HG03571 (cell line): ENCODE measurements at regions not wholly inside any gene's neighbourhood (a gene's known extent, or its start where the extent isn't known, plus 50 kb on each side); places are given as distances from the start of the nearest gene placed in this dataset.
"Not testable (repeated sequence)": the region's sequence is repeated elsewhere in the genome, so short reads cannot be mapped to it uniquely, and the experiment has no call there.

Experiments used
- ATAC-seq: cut with Tn5 transposase; IDR thresholded peaks from one replicate; pipeline ENCODE4 v1.9.1; 2021; ENCODE audit not compliant: unreplicated experiment

DNA sequence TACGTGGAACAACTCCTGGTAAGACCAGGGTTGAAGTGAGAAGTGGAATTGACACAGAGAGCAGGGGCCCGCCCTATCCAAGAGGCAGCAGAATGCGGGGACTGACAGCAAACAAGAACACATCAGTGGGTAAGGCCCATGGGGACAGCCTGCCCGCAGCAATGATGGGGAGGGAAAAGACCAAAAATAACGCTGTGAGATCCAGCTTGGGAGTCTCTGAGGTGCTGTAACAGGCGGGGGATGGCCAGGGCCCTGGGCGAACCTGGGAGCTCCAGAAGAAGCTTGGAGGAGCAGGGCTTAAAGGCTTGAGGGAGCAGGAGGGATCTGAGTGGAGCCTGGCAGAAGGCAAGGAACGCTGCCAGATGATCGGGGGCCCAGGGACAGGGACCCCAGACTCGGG lies 173.4 kb downstream of the TMEM200C start:
- no peak for ATAC-seq

DNA sequence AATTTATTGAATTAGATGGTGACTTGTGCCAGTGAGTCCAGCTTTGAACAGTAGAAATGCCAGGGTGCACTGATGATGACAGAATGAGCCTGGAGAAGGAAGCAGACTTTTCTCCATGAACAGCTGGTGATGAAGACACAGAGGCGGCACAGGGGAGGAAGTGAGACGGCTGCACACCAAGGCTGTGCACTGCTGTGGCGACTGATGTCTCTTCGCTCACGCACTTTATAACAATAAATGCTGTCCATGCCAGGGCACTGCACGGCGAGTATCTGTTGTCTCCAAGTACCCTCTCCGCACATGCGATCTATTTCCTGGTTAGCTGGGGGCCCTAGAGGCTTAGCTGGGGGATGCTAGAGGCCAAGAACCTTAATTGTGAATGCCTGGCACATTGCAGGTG lies 175.2 kb downstream of the TMEM200C start:
- ATAC-seq, result no peak

DNA sequence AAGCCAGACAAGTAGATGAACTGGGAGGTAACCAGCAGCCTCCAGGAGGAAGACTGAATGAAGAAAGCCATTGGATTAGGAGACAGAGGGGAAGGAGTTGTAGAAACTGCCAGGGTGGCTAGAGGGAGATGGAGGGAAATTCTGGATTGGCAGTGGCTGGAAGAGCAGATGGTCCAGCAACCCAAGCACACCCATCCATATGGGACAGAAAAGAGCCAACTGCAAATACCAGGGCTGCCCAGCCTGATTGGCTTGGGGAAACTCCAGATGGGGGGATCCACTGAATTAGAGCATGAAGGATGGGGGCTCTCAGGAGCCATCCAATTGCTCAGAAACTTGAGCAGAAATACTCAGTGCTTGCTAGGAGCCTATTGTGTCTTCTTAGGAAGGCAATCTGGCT lies 173.5 kb upstream of the EPB41L3 start:
- ATAC-seq, result no peak

DNA sequence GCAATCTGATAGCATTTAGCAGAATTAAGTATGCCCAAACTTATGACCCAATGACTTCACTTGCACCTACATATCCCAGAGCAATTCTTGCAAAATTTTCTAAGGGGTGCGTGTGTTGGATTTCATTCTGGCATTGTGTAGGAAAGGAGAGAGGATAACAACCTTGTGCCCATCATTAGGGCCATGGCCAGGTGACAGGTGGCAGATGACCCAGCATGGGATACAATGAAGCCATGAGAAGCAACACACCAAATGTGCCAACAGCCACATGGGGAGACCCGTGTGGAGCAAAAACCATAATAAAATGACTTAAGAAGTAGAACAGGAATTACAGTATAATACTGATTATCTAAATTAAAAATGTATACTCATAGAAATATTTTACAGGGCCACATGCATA lies 166.9 kb upstream of the EPB41L3 start:
- no peak for ATAC-seq

DNA sequence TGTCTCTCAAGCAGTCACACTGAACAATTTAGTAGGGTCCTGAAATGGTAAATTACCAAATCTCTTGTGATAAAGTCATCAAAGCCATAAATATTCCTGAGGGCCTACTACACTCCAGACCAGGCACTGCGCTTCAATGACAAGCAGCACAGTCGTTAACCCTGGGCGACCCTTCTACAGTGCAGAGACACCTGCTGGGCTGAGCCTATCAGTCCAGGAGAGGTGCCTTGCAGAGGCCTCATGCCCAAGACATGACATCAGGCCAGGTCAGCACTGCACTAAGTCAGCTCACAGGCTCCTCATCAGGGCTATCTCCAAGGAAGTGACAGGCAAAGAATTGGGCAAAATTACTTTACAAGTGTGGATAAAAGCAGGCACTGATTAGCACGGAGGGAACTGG lies 166.4 kb upstream of the EPB41L3 start:
- no peak for ATAC-seq

DNA sequence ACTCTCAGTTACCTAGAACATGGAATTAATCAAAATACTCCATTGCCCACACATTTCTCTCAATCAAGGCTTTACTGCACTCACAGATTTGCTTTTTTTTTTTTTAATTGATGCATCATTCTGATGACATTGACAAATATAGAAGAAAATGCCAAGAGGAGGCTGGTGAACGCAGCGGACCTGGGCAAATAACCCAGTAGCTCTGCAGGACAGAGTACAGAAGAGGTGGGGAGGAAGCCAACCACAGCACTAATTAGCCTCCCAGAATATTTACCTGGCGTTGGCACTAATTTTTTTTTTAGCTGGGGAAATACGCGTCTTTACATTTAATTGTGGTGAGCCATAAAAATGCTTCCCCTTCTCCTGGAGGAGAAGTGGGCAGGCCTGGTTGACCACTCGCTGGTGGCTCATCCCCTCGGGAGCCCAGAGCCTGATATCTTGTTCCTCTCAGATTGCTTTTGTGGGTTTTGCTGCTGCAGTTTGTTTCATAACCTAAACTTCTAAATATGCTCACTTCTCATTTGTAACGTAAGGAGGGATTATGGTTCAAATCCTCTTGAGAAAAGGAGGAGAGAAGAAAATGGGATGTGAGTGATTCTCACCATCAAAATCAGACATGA lies 165.8 kb upstream of the EPB41L3 start:
- no peak for ATAC-seq

DNA sequence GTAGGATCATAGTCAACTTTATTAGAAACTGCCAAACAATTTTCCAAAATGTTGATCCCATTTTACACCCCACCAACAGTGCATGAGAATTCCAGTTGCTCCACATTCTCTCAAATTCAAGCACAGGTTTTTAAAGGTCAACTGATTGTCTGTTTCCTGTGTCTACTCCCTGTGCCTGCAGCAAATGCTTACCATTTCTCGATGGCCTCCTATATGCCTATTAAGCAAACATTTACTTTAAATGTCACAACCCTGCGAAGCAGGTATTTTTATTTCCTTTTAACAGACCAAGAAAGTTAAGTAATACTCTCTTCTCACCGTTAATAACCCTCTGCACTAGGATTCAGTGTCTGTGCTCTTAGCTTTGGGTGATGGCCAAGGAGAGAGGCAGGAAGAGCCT lies 163.8 kb upstream of the EPB41L3 start:
- ATAC-seq, result no peak

DNA sequence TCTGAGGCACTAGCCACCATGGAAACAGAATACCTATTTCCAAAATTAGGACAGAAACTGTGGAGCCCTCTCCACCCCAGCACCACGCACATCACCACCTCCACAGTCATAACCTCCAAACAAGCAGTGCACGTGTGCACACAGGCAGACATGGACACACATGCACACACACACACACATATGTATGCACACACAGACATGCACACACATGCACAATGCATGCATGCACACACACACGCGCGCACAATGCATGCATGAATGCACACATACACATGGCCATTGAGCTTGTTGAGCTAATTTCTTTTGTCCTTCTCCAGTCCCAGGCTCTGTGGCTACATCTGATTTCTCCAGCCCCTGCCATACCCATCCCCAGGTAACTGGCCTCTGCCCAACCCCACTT lies 161.6 kb upstream of the EPB41L3 start:
- no peak for ATAC-seq

DNA sequence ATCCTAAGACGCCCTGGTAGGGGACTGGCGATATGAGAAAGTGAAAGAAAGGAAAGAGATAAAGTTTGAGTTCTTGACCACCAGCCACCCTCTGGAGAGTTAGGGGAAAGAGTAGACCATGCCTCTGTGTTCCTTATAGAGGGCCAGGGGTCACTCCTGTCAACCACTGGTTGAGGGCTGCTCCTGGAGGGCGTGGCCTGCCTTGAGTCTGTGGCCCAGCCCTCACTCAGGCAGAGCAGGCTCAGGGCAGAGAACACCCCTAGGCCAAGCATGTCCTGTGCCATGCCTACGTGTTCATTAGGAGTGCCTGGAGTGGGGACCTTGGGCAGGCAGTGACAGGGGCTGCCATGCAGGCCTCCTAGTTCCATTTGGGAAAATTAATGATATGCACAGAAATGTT lies 161.1 kb upstream of the EPB41L3 start:
- ATAC-seq, result no peak

DNA sequence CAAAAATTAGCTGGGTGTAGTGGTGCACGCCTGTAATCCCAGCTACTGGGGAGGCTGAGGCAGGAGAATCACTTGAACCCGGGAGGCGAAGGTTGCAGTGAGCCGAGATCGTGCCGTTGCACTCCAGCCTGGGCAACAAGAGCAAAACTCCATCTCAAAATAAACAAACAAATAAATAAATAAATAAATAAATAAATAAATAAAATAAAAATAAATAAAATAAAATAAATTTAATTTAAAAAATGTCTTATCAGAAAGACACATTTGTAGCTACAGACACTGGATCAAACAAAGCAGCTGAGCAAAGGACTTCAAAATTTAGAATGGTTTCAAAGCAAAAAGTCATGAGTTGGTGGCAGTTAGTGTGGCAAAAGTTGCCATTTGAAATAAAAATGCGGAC lies 158.2 kb upstream of the EPB41L3 start:
- ATAC-seq, result not testable (repeated sequence)

DNA sequence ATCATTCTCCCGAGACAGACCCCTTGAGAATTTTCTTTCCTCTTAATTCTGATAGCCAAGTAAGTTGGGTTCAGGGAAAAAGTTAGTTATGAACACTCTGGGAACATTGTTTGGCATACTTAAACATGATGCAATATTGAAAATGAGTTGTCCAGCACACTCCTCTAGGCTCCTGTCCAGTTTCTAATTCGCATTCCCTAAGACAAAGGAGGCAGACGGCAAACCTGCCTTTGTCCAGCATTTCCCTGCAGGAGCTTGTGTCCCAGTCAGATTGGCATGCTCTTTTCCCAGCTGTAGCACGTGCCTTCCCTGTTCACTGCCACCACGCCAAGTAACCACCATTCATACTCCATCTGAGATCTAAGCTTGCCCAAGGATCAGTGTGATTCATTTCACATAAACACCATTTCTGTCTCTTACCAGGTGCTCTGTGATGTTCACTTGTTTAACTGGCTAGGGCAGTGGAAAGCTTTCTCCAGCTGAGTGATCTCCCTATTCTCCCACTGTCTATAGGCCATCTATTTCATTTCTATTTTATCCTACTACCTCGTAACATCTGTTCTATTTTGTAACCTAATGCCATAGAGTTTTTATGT lies 150.0 kb upstream of the EPB41L3 start:
- ATAC-seq, result no peak

DNA sequence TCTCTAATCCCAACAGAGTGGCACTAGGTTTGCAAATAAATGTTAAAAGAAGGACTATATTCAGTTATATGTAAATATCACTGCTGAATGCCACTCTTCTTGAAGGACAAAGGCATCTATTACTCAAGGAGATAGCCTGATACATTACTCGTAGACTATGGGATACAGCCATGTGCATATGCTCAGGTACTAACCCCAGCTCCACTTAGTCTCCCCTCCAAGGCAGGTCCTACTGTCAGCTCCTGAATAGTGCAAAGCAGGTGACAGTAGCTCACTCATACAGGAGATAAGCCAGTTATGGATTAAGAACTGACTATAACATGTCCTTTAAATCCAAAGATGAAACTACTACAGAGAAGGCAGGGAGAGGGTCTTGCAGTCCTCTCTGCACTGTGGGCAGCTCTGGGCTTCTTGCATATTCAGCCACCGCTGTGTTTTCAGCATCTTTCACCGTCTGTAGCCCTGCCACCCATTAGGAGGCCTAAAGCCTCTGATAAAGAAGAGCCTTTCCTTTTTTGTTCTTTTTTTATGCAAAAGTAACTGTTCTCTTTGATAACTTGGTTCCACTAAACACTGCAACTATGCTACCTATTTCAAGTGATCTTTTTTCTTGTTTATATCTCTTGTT lies 135.1 kb upstream of the EPB41L3 start:
- ATAC-seq, result no peak

DNA sequence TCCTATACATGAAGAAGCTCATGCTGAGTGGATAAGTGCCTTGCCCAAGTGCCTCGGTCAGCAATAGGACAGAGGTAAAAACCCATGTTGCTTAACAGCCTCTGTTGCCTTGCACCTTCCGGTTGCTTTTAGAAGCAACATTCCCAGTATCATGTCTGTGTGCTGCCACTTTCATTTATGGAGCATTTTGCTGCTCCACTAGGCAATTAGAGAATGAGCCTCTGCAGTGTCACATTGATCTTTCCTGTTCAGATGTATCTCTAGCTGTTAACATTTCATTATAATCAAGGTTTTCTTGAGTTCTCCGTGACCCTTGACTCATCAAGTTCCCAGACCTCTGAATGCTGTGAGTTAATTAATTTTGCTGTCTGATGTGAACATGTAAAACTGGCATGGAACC lies 134.5 kb upstream of the EPB41L3 start:
- ATAC-seq, result no peak

DNA sequence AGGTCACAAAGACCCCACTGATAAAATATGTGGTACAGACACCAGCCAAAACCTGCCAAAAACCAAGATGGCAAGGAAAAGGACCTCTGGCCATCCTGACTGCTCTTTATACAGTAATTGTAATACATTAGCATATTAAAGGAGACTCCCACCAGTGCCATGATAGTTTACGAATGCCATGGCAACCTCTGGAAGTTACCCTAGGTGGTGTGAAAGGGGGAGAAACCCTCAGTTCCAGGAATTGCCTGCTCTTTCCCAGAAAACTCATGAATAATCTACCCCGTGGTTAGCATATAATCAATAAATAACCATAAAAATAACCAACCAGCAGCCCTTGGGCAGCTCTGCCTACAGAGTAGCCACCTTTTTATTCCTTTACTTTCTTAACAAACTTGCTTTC lies 129.8 kb upstream of the EPB41L3 start:
- no peak for ATAC-seq

DNA sequence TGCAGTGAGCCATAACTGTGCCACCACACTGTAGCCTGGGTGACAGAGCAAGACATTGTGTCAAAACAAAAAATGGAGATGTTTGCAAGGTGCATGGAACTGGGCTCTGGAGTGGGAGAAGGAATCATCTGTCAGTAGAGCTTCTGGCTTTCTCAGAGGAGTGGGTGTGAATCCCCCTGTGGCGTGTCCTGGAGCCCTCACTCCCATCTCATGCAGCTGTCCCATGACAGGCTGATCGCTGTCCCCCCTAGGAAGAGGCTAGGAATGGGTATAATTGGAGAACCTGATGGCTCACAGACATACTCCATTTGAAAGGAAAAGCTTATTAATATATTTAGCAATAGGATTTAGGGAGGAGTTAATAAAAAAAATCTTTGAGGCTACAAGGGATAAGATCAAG lies 125.8 kb upstream of the EPB41L3 start:
- no peak for ATAC-seq

DNA sequence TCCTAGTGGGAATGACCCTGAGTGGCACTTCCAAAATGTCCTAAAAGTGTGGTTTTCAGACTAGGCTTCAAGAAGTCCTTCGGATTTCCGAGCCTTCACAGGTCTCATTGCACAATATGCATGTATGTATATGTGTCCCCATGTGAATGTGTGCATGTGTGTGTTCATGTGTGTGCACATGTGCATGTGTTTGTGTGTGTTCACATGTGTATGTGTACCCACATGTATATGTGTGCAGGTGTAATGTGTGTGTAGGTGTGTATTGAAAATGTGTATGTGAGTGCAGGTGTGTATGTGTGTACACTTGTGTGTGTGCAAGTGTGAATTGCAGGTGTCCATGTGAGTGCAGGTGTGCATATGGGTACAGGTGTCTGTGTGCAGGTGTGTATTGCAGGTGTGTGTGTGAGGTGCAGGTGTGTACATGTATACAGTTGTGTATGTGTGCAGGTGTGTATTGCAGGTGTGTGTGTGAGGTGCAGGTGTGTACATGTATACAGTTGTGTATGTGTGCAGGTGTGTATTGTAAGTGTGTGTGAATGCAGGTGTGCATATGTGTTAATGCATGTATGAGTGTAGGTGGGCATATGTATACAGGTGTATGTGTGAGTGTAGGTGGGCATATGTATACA lies 124.4 kb upstream of the EPB41L3 start:
- ATAC-seq, result no peak

DNA sequence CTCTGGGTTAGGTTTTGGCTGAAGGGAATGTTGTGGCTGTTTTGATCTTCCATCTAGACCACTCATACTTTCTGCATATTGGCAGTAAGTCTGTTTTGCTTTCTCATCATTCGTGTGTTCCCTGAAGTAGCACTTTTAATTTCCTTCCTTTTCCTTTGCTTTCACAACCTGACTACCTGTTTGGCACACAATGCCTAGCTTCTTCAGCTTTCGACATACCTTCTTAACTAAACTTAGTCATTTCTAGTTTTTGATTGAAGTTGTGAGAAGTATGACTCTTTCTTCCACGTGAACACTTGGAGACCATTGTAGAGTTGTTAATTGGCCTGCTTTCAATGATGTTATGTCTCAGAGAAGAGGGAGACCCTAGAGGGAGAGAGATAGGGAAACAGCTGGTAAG lies 123.6 kb upstream of the EPB41L3 start:
- no peak for ATAC-seq

DNA sequence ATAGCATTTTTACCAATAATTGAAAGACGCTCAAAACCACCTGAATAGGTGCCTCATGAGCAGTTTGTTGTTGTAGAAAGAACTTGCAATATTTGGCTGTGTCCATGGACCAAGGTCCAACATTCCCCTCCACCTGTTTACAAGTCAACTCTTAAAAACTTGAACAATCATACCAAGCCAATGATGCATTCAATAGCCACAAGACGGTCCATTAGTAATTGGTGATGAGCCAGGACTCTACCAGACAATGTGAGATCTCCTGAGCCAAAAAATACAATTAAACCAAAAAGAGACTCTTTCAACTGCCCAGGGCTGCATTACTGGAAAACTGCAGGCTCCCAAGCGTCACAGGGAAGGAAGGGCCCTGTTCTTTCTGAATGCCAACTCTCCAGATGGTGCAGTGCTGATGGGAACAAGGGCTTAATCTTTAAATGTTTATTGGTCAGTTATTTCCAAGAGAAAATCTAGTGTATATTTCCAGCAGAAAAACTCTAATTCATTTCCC lies 118.8 kb upstream of the EPB41L3 start:
- ATAC-seq, result no peak

DNA sequence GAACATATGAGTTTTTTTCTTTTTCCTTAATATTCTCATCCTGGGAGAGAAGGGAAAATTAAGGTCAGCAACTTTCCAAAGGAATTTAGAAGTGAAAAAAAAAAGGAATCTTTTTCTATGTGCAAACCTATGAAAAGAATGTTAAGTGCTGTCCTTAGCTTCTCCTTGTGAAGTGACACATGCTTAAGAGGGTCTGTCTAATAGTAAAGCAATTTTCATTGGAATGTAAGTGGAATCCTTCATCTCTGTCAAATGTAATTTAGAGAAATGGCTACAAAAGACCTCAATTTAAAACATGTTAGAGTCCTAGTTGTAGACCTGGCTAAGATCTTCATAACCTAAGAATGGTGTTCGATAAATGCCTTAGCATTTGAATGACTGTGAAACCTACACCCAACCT lies 117.4 kb upstream of the EPB41L3 start:
- ATAC-seq, result no peak

DNA sequence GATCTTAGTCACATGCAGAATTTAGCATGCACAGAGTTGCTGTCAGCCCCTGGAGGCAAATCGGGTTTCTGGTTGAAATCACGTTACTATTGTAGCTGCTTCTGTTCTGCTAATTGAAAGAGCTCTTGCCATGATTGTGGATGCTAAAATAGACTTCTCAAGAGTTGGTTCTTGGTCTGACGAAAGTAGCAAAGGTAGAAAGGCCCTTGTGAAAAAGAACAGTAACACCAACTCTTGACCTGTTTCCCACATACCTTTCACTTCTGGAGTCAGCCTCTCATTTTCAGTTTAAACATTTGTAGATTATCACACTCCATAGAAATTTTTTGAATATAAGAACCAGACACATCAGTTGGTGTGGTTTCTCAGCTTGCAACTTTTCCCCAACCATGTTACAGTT lies 110.0 kb upstream of the EPB41L3 start:
- no peak for ATAC-seq

DNA sequence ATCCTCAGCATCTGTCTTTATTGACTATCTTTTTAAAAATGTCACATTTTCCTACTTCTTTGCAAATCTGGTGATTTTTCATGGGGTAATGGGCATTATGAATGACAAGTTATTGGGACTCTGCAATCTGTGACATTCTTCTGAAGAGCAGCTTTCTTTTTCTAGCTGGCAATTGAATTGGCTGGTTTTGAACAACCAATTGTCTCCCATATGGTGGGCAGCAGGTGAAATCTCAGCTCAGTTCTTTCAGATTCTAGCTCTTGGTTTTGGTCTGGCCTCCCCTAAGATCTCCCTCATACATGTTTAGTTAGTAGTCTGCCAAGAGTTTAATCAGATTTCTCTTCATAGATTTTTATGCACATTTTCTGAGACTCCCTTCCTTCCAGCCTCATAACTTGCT lies 107.9 kb upstream of the EPB41L3 start:
- ATAC-seq, result no peak

DNA sequence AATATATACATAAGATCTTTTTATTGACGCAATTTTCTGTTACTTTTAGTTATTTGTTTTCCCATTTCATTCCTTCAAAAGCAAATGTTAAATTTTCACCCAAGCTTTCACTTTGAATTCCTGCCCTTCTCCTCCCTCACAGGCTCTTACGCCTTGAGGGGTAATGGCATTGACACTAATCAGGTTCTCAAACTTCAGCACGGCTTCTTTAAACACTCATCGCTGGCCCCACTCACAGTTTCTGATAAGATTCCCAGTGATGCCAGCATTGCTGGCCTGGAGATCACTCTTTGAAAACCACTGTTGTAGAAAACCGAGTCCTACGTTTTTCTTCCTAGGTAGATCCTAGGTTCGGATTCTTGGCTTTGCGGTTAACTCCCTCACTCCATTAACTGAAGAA lies 105.6 kb upstream of the EPB41L3 start:
- no peak for ATAC-seq
